Fibroblast of villous mesenchyme (primary cell): ENCODE measurements at regions not wholly inside any gene's neighbourhood (a gene's known extent, or its start where the extent isn't known, plus 50 kb on each side); places are given as distances from the start of the nearest gene placed in this dataset.

ENCODE experiments used
- DNase-seq: peaks from one replicate; pipeline ENCODE4 v3.0.0-alpha.2; 2010; ENCODE audit warnings: low read depth
- H3K4me3 ChIP-seq: 2 replicates; pipeline ENCODE4 v1.5.1; 2011; ENCODE audit warnings: low read depth, mild to moderate bottlenecking, low read length
- TF ChIP-seq, protein P1 (sequence below): IDR thresholded peaks from 2 replicates; pipeline ENCODE4 v1.5.1; 2012; ENCODE audit warnings: low read depth, mild to moderate bottlenecking, low read length; ENCODE audit not compliant: insufficient read depth

DNA sequence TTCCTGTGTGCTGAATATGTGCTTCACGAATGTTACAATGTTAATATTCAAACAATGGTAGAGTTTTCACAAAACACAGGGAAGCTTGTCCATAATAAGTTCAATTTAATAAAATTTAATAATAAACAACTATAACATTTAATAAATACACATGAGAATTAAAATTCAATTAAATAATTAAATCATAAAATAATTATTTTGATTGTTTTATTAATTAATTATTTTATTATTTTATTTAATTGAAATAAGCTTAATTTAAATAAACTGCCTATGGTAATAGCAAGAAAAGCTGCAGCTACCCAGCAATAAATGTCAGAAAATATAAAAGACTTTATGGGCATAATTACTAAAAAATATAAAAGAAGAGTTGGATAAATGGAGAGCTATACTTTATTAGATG is 149.0 kb upstream of the NFIB start:
- no peak overlapping the region for H3K4me3 ChIP-seq
- TF ChIP-seq, protein P1, sequence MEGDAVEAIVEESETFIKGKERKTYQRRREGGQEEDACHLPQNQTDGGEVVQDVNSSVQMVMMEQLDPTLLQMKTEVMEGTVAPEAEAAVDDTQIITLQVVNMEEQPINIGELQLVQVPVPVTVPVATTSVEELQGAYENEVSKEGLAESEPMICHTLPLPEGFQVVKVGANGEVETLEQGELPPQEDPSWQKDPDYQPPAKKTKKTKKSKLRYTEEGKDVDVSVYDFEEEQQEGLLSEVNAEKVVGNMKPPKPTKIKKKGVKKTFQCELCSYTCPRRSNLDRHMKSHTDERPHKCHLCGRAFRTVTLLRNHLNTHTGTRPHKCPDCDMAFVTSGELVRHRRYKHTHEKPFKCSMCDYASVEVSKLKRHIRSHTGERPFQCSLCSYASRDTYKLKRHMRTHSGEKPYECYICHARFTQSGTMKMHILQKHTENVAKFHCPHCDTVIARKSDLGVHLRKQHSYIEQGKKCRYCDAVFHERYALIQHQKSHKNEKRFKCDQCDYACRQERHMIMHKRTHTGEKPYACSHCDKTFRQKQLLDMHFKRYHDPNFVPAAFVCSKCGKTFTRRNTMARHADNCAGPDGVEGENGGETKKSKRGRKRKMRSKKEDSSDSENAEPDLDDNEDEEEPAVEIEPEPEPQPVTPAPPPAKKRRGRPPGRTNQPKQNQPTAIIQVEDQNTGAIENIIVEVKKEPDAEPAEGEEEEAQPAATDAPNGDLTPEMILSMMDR: no peak
- DNase-seq: no peak

DNA sequence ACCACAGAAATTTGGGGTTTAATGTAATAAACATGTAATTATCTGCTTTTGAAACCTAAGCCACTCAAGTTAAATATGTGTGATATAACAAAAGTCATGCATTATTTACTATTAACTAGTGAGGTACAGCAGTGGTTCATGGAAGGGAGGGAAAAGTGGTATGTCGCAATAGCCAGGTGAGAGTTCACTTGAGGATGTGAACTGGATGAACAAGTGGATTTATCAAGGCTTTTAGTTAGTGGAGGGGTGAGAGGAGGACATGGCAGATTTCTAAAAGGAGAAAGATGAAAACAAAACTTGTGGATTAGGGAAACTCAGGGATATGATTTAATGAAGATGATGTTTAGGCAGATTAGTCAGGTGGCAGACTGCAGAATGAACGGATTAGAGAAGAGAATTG is 141.3 kb upstream of the NFIB start:
- TF ChIP-seq, protein P1: no peak
- H3K4me3 ChIP-seq: no peak overlapping the region
- DNase-seq: no peak

DNA sequence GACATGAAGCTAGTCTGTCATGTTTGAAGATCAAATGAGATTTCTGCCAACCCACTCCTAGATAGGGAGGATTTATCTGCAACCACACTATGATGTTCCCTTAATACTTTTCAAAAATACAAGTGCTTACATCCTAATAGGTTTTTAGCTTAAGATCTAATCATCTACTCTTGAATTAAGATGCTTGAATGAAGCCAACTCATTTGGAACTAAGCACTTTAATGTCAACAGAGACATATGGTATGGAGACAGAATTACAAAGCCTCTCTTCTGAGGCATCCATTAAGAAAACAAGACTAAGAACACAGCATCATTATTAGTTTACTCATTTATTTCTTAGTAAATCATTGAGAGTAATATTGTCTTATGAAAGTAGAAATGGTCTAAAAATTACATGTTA is 139.3 kb upstream of the NFIB start:
- TF ChIP-seq, protein P1: no peak
- no peak for DNase-seq
- H3K4me3 ChIP-seq: no peak overlapping the region

DNA sequence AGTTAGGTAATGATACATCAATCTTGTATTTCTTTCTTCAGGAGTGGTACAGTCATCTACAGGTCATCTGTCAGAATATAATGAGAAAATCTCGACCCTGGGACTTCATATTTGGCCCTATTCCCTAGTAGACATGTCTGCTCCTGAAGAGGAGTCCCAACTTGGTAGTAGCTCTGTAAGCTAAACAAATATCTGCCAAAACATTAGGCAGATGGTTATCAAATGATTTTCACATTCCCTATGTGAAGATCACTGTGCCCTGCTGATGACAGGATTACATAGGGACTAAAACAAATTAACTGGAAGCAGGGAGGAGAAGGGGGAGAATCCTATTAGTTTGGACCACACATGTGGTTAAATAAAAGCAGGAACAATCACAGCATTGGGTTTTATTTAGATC is 138.6 kb upstream of the NFIB start:
- no peak overlapping the region for H3K4me3 ChIP-seq
- TF ChIP-seq, protein P1: no peak
- DNase-seq: no peak

DNA sequence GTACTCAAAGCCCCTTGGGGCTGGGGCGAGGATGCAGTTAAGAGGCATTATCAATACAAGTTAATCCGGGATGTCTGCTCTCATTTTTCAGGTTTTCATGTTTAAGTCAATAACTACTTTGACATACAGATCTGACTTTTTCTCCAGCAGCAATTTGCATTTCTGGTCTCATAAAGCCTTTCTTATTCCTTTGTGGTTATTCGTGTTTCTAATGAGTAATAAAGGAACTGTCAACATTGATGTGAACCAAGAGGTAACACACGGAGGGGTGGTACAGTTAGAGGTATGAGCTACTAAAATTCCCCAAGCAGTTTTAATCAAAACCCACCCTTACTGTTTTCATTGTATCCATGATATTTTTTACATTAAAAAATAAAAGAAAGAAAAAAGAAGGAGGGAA is 138.0 kb upstream of the NFIB start:
- DNase-seq: no peak
- TF ChIP-seq, protein P1: no peak
- H3K4me3 ChIP-seq: no peak overlapping the region

DNA sequence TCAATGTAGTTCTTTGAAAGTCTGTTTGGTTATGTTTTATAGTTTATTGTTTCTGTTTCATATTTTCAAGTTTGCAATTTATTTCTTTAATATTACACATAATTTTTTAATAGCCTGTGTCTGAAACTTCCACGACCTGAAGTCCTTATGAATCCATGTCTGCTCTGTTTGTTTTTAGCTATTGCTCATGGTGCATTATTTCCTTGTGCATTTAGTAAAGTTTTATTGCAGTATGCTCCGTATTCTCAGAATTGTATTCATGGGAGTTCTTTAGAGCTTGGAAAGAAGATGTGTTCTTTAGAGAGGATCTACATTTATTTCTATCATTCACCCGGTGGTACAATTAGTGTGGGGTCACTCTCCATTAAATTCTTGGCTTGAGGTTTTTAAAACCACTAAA is 133.2 kb upstream of the NFIB start:
- no peak for DNase-seq
- no peak overlapping the region for H3K4me3 ChIP-seq
- TF ChIP-seq, protein P1: no peak

DNA sequence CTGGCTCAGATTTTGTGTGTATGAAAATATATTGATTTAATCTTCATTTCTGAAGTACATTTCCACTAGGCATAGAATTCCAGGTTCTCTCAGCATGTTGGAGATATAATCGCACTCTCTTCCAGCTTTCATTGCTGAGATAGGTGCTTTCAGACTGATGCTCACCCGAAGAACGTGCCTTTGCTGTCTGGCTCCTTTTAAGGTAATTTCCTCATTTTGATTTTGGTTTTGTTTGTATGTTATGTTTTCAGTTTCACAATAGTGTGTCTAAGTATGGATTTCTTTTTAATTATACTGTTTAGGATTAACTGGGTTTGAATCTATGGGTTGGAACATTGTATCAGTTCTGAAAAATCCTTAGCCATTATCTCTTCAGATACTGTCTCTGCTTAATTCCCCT is 132.0 kb upstream of the NFIB start:
- TF ChIP-seq, protein P1: no peak
- no peak for DNase-seq

More for the DNA sequence above, 132.0 kb upstream of the NFIB start:
- H3K4me3 ChIP-seq: no peak overlapping the region
